Stimulated activated CD8-positive, alpha-beta memory T cell treated with anti-CD3 and anti-CD28 coated beads, Interleukin-12 subunit alpha, Interleukin-12 subunit beta, amount 100 ng/mL, for 24 hours (primary cell): ENCODE measurements at regions not wholly inside any gene's neighbourhood (a gene's known extent, or its start where the extent isn't known, plus 50 kb on each side); places are given as distances from the start of the nearest gene placed in this dataset.

Experiments used
- DNase-seq: peaks from one replicate; pipeline ENCODE4 v3.0.0-alpha.2; 2020; ENCODE audit errors: extremely low read depth

DNA sequence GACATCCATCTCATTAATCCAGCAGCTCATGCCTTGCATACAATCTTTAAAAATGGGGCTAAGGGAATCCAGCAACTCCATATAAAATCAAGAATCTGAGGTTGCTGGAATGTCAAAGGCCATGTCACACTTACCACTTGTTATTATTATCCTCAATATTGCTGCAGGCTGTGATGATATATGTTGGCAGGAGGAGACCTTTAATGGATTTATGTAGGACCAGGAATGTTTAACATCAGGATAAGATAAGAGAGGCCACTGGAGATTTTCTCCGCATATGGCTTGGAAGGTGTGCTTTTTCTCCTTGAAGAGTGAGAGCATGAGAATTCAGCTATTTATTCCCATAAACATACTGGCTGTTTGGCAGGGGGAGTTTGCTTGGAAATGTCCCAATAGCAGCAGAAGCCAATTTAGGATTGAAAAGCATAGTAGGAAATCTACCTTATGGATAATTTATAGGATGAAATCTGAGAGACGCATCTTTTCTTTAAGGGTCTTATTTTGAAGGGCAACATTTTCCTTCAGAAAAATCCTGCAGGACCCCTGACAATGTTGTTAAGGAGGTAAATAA, 481.4 kb downstream of the AGTPBP1 start:
- no peak for DNase-seq

DNA sequence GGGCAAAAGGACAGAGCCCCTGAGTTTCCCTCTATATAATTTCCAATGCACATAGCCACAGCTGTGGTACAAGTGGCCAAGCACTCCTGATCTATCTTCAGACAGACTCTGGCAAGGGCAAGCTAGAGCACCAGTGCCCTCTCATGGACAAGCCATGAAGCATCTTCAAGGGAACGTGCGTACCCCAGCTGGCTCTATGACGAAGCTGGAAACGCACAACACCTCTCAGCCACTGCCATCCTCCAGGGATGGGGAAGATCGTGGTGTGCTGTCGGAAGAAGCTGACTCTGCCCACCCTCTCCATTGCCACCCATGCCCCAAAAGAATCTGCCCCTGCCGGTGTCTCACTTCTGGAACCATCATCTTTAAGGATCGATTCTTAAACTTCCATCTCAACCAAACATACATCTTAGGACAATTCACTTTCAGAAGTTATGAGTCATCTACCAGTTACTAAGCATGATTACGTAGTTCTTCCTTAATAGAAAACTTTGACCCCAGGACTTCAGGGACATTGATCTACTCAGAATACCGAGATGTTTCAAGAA, 482.9 kb downstream of the AGTPBP1 start:
- DNase-seq = no peak

DNA sequence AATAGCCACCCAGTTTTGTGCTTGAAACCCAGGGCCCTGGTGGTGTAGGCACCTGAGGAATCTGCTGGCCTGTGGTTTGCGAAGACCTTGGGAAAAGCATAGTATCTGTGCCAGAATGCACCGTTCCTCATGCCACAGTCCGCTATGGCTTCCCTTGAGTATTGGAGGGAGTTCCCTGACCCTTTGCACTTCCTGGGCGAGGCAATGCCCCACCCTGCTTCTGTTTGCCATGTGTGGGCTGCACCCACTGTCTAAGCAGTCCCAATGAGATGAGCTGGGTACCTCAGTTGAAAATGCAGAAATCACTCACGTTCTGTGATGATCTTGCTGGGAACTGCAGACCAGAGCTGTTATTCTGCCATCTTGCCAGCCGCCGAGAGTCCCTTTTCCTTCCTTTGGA, 483.5 kb downstream of the AGTPBP1 start:
- DNase-seq = no peak

DNA sequence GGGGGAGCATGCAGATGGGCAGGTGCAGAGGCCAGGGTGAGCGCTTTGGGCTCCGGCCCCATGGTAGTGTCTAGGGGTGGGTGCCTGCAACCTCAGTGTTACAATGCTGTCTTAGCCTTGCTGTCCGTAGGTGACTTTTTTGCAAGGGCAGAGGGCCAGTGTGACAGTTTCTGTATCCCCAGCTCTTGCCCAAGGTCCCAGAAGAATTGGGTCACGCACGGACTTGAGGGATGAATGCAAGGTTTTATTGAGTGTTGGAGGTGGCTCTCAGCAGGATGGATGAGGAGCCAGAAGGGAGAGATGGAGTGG, 492.5 kb downstream of the AGTPBP1 start:
- DNase-seq = no peak

DNA sequence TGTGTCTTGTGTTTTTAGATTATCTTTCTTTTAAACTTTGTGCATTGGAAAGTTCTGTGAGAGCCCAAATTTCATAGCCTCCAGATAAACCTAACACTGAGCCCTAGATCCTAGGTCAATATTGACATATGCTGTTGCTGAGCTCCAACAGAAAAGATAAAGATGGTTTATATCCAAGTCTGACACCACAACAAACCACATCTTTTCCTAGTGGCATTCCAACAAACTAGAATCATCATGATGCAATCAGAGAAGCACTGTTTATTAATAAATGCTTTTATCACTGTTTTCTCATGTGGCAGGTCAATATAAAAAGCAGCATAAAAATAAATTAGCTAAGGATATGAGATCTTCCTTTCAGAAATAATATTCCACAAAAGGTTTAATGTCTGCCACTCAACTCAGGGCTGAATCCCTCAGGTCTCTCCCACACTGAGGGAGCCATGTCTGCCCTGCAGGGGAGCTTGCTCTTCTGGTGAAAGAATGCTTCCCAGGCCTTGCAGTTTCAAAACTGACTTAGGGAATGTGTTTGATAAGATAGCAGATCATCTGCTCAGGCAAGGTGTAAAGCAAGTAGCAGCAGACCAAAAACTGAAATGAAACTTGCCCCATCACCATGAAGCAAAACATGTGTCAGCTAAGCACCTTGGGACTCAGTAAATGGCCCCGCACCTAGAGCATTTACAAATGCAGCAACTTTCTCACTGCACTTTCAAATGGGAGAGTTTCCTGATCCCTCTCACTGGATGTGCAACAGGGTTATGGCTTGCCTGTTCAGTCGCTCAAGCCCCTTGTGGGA, 493.0 kb downstream of the AGTPBP1 start:
- DNase-seq = no peak

DNA sequence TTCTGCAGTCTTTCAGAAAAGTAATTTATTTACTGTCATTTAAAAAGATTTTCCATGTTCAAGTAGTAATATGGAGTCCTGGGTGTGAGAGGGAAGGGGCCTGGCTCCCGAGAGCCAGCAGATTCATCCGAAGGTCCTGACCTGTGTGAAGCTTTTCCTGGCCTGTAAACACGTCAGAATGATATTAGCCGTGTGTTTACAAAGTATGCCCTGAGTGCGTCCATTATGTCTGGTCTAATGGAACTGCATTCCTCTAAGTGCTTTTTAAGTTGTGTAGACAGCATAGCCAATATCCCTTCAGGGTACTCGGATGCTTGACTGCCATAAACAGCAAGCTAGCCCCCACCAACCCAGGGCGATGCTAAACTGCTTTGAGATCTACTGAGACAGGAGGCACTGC, 495.2 kb downstream of the AGTPBP1 start:
- DNase-seq = no peak

DNA sequence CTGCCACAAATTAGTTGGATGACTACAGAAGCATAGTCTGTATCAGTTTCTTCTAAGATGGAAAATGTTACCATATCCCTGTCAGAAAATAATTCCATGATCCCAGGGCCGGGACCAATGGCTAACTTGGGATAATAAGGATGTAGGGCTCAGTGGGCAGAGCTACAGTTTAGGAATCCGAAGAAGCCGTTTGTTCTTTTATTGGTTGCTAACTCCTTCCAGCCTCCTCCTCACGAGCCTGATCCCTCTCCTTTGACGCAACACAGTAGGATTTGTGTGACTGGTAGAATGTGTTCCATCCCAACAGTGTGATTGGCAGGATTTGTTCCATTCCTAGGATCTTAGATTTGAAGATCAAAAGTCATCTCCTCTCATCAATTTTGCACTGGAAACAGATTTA, 496.9 kb downstream of the AGTPBP1 start:
- DNase-seq = no peak

DNA sequence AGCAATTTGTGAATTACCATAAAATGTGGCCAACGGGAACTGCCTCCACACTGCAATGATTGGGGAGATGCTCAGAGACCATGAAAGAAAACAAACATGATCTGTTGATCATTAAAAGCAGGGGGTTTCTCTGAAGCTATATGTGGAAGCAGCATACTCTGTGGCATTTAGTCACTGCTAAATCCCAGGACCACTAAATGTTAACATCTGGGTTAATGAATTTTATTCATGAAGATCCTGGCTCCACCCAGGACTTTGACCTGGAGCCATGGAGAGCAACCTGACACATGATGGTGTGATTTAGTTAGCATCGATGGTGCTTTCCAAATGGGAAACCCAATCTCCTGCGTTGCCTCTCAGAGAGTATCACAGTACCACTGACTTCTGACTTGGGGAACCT, 497.8 kb downstream of the AGTPBP1 start:
- no peak for DNase-seq

DNA sequence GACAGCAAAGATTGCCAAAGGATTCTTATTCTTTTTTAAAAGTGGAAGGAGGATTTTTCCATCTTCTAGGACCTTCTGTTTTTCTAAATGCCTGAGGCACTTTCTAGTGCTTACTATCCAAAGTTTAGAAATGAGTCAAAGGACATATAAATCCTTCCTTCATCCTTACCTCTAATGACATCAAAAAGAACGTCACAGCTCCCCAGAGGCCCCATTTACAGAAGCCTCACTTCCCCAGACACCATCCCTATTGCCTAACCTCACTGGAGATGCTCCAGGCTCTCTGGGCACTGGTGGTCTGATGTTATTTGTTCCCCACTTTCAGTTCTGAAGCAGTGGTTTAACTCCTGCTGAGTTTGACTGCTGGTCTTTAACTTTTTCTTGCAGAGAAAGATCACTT, 504.3 kb downstream of the AGTPBP1 start:
- DNase-seq = no peak

DNA sequence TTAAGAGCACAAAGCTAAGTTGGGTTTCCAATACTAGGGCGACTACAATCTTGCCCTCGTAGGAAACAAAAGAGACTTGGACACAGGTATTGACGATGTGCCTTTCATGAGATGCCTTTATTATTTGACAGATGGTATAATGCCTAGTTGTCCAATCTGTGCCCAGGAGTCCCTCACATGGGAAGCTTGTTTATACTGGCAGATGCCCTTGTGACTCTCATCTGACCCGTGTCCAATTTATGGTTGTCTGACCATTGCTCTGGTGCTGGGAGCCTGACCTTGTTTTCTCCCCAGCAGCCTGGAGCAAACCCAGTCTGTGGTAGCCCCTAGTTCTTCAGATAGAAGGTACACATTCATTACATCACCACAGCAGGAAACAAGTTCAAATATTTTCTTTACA, 511.7 kb downstream of the AGTPBP1 start:
- no peak for DNase-seq

DNA sequence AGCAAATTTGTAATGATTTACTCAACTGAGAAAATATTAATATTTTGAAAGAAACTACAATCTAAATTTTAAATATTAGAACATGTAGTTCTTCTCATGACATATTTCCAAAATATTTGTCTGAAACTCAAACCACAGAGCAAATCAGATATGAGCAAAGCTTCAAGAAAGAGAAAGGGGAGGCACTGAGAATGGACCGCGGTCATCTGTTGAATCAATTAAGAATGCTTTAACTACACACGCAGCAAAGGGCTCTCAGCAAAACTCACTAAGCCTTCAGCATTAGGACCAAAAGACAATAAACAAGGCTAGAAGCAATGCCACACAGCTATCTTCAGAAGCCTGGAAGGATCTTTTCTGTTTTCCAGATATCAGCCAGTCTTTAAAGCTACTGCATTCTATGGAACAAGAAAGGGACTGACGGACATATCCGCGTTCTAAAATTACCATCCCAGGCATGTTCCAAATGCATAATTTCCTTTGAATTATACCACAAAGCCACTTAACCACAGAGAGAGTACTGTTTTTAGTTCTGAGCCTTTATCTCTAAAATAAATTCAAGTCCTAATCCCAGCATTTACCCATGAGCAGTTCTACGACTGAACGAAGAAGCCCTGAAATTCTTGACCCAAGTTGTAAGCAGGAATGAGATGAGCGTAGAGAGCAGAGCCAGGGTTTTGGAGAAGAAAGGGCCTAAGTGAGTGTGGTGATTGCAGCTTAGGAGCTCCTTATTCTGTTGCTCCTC, 513.5 kb downstream of the AGTPBP1 start:
- DNase-seq = no peak

DNA sequence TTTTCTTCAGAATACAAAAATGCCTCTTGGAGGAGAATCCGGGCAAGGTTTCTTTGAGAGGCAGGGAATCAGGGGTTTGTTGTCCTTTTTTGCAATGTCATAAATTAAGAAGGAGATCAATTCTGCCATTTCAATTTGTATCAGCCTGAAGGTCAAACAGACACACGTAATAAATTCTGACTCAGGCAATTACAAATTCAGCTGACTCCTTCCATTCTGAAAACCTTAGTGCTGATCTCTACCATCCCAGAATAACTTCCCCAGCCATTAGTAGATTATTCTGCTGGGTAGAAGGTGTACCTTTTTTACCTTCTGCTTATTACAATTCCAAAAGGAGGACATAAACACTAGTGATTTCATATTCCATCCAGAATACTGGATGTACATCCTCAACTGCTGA, 516.6 kb downstream of the AGTPBP1 start:
- no peak for DNase-seq

DNA sequence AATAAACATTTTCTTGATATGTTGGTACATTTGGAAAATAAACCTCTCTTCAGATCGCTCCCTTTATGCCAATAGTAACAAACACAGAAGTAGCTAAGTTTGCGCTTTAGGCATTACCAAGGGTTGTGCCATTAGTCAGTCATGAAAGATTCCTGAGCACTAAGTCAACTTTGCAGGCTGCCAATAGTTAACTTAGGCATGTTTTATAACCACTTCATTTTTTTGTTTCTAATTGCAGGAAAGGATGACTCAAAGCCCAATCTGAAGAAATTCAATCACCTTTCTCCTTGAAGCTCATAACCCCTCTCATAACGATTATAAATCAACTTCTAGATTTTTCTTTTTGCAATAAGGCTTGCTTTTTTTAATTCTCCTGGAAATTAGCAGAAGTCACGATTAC, 517.0 kb downstream of the AGTPBP1 start:
- no peak for DNase-seq

DNA sequence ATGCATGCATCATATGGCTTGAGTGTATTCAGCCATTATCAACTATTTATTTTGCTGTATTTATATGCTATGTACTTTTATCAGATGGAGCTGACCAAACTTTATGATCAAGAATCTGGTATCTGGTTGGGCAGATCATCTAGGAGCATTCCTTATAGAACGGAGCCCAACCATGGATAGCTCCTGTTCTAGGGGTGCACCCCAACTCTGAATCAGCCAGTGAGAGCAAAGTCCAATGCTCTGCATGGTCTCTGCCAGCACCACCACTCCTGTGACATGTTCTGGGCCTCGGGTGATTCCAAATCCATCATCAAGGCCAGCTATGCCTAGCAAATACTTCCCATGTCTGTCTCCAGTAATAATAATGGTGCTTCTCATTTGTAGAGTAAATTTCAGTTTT, 517.5 kb downstream of the AGTPBP1 start:
- DNase-seq = no peak

DNA sequence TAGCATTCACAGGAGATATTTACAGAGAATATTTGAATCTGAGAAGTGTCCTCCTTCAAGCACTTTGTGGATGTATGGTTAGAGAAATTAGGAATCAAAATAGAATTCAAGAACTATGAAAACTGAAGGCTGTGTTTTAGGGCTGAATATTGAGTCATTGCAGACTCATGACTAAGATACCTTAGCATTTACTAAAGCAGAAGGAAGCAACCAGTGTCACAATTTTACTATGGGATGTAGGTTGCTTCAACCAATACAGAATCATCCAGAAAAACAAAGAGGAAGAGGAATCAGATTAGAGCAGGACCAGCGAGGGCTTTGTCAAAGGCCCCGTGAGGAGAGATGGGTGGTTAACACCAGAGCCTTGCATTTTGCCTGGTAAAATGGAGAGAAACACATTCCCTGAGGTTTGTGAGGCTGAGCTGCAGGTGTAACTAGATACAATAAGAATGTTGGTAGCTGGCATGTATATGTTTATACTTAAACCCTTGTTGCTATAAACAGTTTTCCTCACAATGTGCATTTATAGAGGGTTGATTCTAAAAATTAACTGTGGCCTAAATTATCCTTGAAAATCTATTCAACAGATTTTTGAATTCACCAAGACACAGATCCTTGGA, 518.1 kb downstream of the AGTPBP1 start:
- no peak for DNase-seq

DNA sequence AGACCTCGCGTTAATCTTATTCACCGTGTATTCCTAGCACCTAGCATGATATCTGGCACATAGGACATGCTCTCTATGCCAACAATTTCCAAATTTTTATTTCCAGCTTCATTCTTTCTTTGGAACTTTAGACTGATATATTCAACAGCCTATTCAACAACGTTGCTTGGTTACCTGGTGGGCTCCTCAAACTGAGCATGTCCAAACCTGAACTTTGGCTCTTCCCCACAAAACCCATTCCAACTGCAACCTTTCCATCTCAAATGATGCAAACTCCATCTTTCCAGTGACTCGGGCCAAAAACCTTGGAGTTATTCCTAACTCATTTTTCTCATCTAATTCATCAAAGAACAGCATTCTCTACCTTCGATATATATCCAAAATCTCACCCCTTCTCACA, 525.2 kb downstream of the AGTPBP1 start:
- no peak for DNase-seq

DNA sequence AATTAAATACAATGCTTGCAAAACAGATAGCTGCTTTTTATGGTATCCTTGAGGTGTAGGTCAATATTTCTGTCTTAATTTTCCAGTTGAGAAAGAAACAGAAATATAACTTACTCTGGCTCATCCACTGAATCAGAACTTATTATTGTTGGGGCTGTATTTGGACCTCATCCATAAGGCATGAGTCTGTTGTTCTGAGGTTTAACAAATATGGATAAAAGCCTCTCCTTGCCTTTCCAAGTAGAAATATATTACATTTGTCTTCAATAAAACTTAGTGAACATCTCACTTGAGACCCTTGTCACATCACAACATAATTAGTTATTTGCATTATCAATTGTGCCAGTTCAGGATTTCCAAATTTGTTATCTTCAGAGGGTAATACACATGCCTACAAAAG, 525.8 kb downstream of the AGTPBP1 start:
- no peak for DNase-seq

DNA sequence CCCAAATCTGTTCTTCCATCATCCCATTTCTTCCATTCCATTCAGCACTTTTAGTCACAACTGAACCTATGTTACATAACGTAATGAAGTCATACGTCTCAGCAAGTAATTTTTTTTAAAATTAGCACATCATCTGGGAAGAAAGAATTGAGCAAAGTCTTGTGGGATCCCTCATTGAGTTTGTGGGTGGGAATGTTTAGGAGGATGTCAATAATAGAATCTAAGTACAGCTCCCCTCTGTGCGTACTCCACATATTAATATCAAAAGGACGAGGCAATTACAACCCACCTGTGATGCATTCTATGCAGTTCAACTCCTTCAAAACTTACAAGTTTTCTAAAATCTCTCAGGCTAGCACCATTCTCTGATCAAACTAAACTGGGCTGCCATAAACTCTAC, 526.3 kb downstream of the AGTPBP1 start:
- no peak for DNase-seq

DNA sequence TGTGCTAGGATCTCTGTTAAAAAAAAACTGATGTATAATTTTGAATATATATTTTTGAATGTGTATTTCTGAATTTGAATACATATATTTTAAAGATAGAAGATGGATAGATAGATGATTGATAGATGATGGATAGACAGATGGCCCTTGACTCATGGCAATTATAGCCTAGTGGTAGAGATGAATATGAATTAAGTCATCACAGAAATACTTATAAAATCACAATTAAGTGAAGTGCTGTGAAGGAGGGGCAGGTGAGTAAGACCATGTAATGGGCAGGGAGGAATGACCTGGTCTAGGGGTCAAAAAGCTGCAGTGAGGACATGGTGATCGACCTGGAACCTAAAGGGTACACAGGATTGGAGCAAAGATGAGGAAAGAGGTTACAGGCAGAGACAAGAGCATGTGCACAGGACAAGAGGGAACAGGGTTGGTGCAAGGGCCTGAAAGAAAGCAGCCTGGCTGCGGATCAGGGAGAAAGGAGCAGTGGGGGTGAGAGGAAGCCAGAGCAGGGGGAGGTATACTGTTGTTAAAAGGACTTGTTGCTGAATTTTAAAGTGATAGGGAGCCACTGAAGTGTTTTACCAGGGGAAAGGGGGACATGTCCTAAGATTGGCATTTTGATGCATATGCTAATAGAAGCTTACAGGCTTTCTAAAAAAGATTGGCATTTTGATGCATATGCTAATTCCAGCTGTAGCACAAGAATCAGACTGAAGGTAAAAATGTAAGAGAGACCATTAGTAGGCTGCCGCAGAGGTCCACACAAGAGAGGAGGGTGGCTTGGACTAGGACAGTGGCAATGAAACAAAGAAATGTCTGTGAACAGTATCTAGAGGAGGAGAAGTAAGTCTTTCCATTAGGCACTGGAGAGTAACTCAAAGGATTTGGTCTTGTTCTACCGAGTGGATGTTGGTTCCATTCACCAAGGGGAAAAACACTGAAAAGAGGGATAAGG, 527.8 kb downstream of the AGTPBP1 start:
- DNase-seq = no peak

DNA sequence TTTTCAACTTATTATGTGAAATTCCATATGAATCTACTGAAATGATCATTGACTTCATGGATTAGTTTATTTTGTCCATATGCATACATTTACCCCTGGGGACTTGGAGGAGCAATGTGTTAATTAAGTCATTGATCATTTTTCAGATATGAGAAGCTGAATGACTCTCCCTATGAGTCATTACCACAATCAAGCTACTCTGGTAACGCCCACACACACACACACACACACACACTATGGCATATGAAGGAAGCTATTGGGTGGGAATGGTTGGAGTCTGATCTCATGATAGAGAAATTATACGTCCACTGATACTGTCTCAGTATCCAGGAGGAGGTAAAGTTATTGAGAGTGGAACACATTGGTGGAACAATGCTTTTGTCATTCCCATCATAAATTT, 528.9 kb downstream of the AGTPBP1 start:
- no peak for DNase-seq

DNA sequence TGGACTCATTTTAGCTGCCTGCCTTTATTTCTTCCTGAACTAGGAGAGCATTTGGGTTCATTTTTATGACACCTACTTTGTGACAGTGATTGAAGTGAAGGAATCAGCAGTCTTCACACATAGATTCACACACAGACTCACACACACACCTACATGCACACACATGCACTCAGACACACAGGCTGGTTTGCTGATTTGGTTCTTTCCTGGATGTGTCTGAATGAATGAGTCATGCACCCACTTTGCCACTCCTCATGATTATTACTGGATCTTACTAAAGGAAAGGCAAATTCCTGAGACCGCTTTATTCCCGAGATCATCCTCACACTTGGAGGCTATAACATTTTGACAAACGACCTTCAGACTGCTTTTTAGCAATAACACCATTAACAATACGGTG, 529.5 kb downstream of the AGTPBP1 start:
- DNase-seq = no peak
